Hematopoietic multipotent progenitor cell treated with erythropoietin and hydrocortisone succinate and interleukin-3 and kit ligand, for 17 days (in vitro differentiated cells): ENCODE measurements at regions not wholly inside any gene's neighbourhood (a gene's known extent, or its start where the extent isn't known, plus 50 kb on each side); places are given as distances from the start of the nearest gene placed in this dataset.
"Not testable (repeated sequence)": the region's sequence is repeated elsewhere in the genome, so short reads cannot be mapped to it uniquely, and the experiment has no call there.

Experiments used
- DNase-seq: peaks from one replicate; pipeline ENCODE4 v3.0.0-alpha.2; 2015; ENCODE audit warnings: low spot score

- DNase-seq: no peak
These were observed 337.6 kb upstream of the CHRM2 start for GRCh38 chr7:136530831-136531230.

GRCh38 chr7:136528329-136528728 lies 340.1 kb upstream of the CHRM2 start:
- DNase-seq: no peak

DNA sequence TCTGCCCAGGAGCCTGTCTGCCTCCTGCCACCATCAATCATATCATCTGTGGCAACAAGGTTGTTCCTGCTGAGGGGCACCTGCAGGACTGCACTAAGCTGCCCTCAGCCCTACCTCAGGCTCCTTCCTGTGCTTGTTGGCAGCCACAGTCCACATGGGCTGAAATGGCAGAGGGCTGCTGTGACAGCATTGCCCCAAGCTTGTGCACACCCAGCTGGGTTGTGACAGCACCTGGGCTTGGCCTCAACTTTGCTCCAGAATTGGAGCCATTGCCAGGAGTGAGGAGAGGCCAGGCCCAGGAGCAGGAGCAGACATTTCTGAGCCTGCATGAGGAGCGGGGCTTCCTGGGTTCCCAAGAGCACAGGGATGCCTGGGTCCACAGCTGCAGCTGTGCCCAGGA lies 340.9 kb upstream of the CHRM2 start:
- no peak for DNase-seq

DNA sequence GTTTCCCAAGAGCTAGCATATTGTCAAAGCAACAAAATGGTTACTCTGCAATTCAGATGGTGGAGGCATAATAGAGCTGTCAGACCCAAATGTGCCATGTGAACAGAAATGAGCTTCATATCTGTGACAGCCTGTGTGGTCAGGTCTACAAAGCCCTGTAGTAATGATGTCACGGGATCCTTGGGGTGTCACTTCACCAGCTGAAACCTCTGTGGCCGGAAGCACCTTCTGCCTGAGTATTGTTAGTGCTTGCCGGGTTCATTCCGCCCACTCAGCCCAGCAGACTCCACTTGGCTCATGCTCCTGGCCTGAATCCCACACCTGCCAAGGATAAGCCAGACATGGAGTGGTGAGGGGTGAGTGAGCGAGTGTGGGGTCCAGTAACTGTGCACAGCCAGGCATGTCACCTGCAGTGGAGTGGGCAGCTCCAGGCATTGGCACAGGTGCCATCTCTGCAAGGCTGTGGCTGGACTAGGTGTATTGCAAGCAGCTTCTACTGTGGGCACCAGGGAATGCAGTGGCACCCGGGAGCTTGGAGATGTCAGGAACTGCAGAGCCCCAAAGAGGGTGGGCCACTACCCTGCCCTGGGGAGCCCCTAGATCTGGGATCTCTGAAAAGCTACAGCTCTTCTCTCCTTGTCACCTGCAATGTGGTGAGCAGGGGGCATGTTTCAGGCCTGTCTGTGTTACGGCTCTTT lies 341.9 kb upstream of the CHRM2 start:
- DNase-seq: no peak

- DNase-seq: no peak
These were observed 344.9 kb upstream of the CHRM2 start for GRCh38 chr7:136523571-136523970.

DNA sequence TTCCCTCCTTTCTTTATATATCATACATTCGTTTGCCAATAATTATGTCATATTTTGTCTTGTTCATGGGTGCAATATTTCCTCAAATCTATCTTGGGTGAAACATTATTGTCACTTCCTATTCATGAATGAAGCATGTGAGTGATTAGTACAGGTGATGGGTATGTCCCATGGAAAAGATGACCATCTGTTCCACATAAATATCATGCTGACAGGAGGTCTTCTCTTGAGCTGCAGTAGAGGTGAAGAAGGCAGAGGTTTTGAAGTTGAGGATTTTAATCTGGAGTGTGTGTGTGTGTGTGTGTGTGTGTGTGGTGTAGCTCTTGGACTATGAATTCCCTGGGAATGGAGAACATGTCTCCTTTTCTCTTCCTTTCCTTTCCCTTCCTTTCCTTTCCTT lies 350.5 kb upstream of the CHRM2 start:
- no peak for DNase-seq

DNA sequence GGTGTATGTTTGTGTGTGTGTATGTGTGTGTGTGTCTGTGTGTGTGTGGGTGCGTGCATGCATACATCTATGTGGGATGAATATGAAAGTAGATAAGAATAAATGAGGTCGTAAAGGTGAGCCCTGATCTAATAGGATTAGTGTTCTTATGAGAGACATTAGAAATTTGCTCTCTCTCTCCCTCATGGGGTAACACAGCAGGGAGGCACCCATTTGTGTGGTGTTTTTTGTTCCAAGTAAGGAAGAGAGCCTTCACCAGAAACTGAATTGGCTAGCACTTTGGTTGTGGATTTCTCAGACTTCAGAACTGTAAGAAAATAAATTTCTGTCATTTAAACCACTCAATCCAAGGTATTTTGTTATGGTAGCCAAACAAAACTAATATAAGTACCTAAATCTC lies 353.7 kb upstream of the CHRM2 start:
- no peak for DNase-seq

DNA sequence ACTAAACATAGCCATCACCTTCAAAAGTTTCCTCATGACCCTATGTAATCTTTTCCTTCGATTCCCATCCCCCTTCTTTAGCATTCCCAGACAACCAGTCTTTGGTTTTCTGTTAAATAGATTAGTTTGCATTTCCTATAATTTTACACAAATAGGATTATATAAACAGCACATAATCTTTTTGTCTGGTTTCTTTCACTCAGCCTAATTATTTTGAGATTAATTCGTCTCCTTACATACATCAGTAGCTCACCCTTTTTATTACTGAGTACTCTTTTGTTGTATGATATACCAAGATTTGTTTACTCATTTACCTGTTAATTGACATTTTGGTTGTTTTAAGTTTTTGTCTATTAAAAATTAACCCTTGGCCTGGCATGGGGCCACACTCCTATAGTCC lies 354.7 kb upstream of the CHRM2 start:
- DNase-seq: no peak

- DNase-seq: no peak
These were observed 359.0 kb upstream of the CHRM2 start for GRCh38 chr7:136509466-136509865.

- DNase-seq: no peak
These were observed 366.3 kb upstream of the CHRM2 start for GRCh38 chr7:136502162-136502561.

GRCh38 chr7:136501151-136501550 lies 367.3 kb upstream of the CHRM2 start:
- DNase-seq: no peak

DNA sequence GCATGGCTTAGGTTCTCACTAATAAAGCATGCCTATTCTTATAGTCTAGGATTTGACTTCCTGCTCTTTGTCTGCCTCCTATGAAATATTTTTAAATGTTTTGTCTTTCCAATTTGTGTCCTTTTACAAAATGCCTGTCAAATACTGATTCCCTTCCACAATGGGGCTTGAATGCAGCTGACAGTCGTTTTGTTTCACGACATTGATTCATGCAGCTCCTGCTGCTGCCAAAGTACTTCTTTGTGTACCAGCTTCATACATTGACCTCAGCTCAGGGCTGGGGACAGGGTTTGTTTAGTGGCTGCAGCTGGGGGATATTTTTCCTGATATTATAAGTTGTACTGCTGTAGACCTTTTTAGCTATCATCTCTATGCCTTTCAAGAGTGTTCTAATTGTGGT lies 371.9 kb upstream of the CHRM2 start:
- DNase-seq: no peak

- DNase-seq: no peak
These were observed 373.4 kb upstream of the CHRM2 start for GRCh38 chr7:136495081-136495480.

- DNase-seq: no peak
These were observed 376.1 kb upstream of the CHRM2 start for GRCh38 chr7:136492366-136492765.

DNA sequence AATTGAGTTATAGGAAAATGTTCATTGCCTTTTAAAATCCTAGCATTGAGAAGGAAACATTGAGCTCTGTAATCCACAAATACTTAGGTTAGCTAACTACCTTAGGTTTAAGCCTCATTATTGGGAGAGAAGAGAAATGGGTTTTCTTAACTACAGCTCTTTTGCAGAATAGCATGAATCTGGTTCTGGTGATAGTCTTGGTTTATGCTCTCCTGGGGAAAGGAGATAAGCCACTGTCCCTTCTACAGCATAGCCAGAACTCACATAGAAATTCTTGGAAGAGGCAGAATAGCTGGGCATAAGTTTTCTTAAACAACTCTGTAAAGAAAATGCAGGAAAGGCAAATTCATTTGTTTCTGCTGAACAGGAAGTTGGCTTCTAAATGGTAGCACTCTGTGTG lies 378.6 kb upstream of the CHRM2 start:
- no peak for DNase-seq

- DNase-seq: no peak
These were observed 387.6 kb upstream of the CHRM2 start for GRCh38 chr7:136480901-136481300.

DNA sequence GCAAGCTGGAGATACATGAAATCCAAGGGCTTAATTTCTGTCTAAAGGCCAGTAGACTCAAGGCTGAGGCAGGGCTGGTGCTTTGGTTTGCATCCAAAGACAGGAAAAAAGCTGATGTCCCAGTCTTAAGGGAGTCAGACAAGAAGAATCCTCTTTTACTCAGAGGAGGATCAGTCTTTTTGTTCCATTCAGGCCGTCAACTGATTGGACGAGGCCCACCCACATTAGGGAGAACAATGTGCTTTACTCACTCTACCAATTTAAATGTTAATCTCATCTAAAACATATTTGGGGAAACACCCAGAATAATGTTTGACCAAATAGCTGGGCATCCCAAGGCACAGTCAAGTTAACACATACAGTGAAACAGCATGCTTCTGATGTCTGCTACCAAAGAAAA lies 388.5 kb upstream of the CHRM2 start:
- DNase-seq: no peak

DNA sequence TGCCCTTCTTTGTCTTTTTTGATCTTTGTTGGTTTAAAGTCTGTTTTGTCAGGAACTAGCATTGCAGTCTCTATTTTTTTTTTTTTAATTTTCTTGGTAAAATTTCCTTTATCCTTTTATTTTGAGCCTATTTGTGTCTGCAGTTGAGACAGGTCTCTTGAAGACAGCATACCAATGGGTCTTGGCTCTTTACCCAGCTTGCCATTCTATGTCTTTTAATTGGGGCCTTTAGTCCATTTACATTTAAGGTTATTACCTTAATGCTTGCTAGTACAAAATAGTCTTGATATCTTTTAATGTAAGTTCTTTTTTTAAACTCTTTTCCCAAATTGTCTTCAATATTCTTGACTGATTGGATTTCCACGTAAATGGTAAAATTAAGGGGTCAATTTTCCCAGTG lies 398.3 kb upstream of the CHRM2 start:
- DNase-seq: no peak

- DNase-seq: no peak
These were observed 415.5 kb upstream of the CHRM2 start for GRCh38 chr7:136452949-136453348.

GRCh38 chr7:136446751-136447150 lies 421.7 kb upstream of the CHRM2 start:
- no peak for DNase-seq

DNA sequence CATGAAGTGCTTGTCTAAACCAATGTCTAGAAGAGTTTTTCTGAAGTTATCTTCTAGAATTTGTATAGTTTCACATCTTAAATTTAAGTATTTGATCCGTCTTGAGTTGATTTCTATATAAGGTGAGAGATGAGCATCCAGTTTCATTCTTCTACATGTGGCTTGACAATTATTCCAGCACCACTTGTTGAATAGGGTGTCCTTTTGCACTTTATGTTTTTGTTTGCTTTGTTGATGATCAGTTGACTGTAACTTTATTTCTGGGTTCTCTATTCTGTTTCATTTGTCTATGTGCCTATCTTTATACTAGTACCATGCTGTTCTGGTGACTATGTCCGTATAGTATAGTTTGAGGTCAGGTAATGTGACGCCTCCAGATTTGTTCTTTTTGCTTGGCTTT lies 426.6 kb upstream of the CHRM2 start:
- DNase-seq: no peak

DNA sequence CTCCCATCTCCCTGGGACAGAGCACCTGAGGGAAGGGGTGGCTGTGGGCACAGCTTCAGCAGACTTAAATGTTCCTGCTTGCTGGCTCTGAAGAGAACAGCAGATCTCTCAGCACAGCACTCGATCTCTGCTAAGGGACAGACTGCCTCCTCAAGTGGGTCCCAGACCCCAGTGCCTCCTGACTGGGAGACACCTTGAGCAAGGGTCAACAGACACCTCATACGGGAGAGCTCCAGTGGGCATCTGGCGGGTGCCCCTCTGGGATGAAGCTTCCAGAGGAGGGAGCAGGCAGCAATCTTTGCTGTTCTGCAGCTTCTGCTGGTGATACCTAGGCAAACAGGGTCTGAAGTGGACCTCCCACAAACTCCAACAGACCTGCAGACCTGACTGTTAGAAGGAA lies 436.7 kb upstream of the CHRM2 start:
- DNase-seq: not testable (repeated sequence)

- DNase-seq: no peak
These were observed 444.4 kb upstream of the CHRM2 start for GRCh38 chr7:136424058-136424457.

GRCh38 chr7:136419740-136420139 lies 442.6 kb upstream of the MTPN start:
- not testable (repeated sequence) for DNase-seq

GRCh38 chr7:136412952-136413351 lies 435.8 kb upstream of the MTPN start:
- DNase-seq: no peak
